ENCODE measurements at regions not wholly inside any gene's neighbourhood (a gene's known extent, or its start where the extent isn't known, plus 50 kb on each side); places are given as distances from the start of the nearest gene placed in this dataset.

DNA sequence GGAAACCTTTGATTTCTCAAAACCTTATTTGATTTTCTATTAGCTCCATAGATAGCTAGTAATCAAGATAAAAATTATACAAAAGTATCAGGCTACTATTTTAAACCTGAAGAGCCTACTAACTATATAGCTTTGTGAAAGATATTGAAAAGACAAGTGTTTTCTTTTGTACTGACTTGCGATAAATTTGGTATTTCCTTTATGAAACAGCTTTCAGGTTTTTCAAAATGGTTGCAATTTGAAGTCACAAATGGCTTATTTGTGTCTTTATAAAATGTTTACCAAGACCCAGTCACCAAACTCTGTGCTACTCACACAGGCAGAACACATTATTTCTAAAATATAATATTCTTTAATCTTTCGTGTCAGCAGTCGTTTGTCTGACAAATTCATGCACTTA, 167.5 kb upstream of the ALCAM start:
- no peak for DNase-seq

GRCh38 chr3:105210141-105210540, 156.6 kb upstream of the ALCAM start:
- no peak for DNase-seq

- no peak for DNase-seq
These were observed 152.1 kb upstream of the ALCAM start for GRCh38 chr3:105214590-105214989.

GRCh38 chr3:105222568-105223093, 144.1 kb upstream of the ALCAM start:
- DNase-seq, result no peak

DNA sequence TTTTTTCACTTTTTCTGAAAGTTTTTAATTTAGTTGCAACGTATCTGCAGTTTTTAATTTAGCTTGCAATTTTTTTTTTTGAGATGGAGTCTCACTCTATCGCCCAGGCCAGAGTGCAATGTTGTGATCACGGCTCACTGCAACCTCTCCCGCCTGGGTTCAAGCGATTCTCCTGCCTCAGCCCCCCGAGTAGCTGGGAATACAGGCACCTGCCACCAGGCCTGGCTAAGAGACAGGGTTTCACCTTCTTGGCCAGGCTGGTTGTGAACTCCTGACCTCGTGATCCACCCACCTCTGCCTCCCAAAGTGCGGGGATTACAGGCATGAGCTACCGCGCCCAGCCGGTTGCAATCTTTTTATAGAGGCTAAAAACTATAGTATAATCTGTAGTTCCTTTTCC, 142.9 kb upstream of the ALCAM start:
- DNase-seq, result no peak

DNA sequence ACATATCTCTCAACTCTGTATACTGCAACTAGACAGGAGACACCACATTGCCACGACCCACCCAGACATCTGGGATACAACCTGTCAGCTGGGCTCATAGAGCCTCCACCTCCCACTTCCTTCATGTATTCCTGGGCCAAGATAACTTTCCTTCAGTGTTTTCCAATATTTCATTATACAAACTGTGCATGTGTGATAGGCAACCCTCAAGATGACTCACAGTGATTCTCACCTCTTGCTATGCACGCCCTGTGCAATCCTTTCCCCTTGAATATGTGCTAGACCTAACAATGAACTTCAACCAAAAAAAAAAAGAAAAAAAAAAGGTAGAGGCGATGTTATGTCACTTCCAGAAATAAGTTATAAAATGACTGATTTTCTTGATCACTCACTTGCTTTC, 138.0 kb upstream of the ALCAM start:
- DNase-seq, result no peak

DNA sequence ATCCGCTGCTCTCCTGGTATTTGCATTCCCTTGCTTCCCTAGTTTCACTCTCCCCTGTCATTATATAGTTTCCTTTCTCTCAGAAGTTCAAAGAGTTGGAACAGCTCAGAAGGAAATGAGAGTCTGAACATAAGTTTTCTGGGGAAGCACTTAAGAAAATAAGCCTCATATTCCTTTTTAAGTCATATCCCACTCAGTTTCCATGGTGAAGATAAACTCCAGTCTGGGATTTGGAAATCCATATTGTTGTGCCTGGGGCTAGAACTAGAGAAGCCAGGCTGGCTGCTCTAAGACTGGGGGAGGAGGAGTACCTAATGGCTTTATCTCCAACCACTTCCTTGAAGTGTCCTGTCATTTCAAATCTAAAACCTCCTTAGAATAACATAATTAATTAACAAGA, 134.2 kb upstream of the ALCAM start:
- no peak for DNase-seq

GRCh38 chr3:105233010-105233409, 133.7 kb upstream of the ALCAM start:
- no peak for DNase-seq

DNA sequence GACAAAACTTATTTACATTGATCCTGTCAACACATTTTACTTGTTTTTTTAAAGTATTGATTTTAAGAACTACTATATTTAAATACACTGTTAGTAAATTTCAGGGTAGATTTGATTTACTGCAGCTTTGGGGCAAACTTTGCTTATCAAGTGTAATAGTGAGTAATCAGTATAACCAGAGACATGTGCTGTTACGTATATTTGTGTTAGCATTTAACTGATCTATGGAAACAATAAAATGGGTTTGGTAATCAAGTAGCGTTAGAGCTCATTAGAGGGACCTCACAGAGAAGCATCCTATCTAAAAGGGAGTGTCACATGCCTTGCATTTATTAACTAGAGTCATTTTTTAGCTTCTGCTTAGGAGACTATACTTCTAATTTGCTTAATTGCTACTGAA, 131.5 kb upstream of the ALCAM start:
- DNase-seq, result no peak

GRCh38 chr3:105235785-105236184, 130.9 kb upstream of the ALCAM start:
- no peak for DNase-seq

DNA sequence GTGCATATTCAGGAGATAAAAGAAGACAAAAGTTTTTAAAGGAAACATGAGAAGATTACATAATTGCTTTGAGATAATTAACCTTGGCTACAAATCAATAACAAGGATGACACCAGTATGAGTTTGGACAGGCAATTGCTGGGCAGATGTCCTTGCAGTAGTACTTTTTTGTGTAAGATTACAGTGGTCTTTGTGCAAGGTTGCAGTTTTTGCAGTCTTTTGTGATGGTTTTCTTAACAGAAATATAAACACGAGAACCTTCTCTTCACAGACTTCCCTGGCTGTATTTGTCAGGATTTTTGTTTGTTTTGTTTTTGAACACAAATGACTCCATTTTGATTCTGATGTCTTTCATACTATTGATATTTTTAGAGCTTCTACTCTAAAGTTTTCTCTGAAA, 128.3 kb upstream of the ALCAM start:
- no peak for DNase-seq

DNA sequence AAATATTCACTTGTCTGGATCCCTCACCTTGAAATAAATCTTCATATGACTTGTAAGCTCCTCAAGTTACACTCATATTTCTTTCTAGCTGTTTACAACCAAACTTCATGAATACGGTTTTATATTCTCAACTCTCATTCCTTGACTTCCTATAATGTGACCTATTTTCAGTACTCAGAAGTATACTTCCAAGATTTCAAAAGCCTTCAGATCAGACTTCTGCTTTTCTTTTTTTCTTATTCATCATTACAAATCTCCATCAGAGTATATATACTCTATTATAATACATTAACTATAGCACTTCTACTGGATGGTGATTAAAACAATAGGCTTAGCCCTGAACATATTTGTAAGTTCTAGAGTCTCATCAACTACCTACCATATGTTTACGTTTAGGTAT, 123.6 kb upstream of the ALCAM start:
- no peak for DNase-seq

- DNase-seq, result no peak
These were observed 120.2 kb upstream of the ALCAM start for GRCh38 chr3:105246536-105246935.

- DNase-seq, result no peak
These were observed 113.5 kb upstream of the ALCAM start for GRCh38 chr3:105253225-105253624.

DNA sequence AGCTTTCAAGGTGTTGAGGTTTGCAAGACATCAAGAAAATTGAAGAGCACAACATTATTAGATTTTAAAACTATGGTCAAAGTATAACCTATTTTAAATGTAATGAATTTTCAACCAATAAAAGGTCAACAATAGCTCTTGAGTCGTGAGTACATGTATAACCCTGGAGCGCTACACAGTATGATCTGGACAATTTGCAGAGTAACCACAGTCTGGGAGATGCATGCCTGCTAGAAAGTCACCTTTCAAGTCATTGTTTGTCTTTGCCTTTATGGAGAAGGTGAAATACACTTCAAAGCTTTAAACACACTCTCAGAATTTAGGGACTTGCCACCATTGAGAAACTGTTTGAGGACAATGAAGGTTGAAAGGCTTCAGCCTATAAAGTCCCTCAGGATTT, 112.6 kb upstream of the ALCAM start:
- DNase-seq, result no peak

- peak; percentile 57 for DNase-seq
These were observed 111.4 kb upstream of the ALCAM start for GRCh38 chr3:105255350-105255749.

- no peak for DNase-seq
These were observed 107.2 kb upstream of the ALCAM start for GRCh38 chr3:105259496-105259895.

DNA sequence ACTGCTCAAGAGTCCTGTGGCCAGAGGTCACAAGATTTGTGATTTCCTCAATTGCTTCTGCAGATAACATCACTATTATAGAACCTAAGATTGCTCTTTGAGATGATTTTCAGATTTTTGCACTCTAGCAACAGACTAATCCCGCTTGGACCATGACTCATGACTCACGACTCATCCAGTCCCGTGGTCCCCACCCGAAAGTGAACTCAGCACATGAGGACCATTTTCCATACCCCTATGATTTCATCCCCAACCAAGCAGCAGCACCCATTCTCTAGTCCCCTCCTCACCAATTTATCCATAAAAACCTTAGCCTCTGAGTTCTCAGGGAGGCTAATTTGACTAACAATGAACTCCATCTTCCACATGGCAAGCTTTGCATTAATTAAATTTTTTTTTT, 106.3 kb upstream of the ALCAM start:
- no peak for DNase-seq

GRCh38 chr3:105274536-105274935, 92.2 kb upstream of the ALCAM start:
- DNase-seq, result no peak

DNA sequence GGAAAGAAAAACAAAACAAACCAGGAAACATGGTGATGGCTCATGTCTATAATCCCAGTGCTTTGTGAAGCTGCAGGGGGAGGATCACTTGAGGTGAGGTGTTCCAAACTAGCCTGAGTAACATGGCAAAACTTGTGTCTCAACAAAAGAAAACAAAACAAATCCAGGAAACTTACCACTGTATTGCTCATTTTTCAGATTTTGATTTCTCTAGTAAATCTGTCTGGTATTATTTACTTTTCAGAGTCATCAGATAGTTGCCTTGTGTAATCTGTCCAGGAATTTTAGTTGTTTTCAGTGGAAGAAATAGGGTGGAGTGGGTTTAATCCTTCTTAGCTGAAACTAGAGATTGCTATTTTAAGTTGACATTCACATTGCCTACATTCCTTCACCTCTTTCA, 91.8 kb upstream of the ALCAM start:
- DNase-seq, result no peak

DNA sequence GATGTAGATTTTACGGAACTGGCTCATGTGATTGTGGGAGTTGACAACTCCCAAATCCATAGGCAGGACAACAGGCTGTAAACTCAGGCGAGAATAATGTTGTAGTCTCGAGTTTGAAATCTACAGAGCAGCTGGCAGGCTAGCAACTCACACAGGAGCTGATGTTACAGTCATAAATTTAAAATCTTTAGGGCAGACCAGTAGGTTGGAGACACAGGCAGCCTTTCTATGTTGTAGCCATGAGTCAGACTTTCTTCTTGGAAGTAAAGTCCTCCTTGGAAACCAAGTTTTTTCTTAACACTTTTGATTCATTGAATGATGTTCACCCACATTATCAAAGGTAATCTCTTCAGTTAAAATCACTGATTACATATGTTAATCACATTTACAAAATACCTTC, 89.1 kb upstream of the ALCAM start:
- no peak for DNase-seq

GRCh38 chr3:105278688-105279087, 88.0 kb upstream of the ALCAM start:
- DNase-seq, result no peak

GRCh38 chr3:105281989-105282388, 84.7 kb upstream of the ALCAM start:
- no peak for DNase-seq

DNA sequence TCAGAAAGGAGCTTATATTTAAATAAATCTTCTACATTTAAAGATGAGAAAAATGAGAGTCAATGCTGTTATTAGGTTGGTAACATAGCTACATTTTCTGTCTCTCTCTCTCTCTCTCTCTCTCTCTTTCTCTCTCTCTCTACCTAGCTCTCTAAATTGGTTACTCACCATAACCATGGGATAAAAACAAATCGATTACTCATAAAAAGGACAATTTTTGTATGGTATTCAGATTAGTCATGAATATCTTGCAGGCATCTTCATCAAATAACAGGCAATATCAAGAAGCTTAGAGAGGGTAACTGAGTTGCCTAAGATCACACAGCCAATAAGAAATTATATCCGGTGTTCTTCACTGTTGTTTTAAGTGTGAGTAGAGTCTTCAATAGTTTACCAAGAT, 81.8 kb upstream of the ALCAM start:
- no peak for DNase-seq

DNA sequence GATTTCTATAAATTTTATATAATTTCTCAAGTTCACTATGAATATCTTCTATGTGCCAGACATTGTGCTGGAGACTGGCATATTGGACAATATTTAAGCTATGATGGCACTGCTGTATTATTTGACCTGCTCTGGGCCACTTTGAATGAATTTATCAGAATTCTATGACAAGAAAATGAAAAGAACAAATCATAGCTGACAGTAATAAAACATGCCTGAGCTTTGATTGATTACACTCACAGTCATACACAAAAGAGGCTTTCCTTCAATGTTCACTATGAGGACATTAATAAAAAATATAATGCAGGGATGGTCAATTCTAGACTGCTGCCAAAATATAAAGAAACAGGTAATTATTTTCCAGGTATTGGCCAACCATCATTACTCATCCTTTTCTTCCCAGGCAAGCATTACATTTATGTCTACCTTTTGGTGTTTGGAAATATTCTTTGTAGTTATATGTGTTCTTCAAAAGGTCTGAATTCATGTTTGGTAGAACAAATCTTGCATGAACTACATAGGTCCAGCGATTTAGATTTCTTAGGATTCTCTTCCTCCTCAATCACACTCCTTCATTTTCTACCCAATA, 81.0 kb upstream of the ALCAM start:
- DNase-seq, result no peak

GRCh38 chr3:105293441-105293840, 73.3 kb upstream of the ALCAM start:
- DNase-seq, result no peak
